PC-3 (cell line): ENCODE measurements at regions not wholly inside any gene's neighbourhood (a gene's known extent, or its start where the extent isn't known, plus 50 kb on each side); places are given as distances from the start of the nearest gene placed in this dataset.
"Not testable (repeated sequence)": the region's sequence is repeated elsewhere in the genome, so short reads cannot be mapped to it uniquely, and the experiment has no call there.

Experiments used
- CTCF ChIP-seq: fragments of 300-600 bp; sonication (generic); conservative IDR thresholded peaks from 2 replicates; pipeline ENCODE4 v1.5.1; 2017; ENCODE audit warnings: antibody characterized with exemption, low read depth, mild to moderate bottlenecking, low read length
- EZH2 ChIP-seq: fragments of 300-600 bp; sonication (generic); IDR thresholded peaks from one replicate; pipeline ENCODE4 v1.6.1; 2017; ENCODE audit warnings: antibody characterized with exemption, mild to moderate bottlenecking, low read length; ENCODE audit not compliant: unreplicated experiment

- peak; percentile 20; the same call in 1 of the 2 replicates for TF ChIP-seq CTCF
- TF ChIP-seq EZH2: not testable (repeated sequence)
These were observed 82.0 kb upstream of the CLEC6A start for GRCh38 chr12:8373744-8374143.
